Gastrocnemius medialis (tissue), 4 donors: ENCODE measurements at regions not wholly inside any gene's neighbourhood (a gene's known extent, or its start where the extent isn't known, plus 50 kb on each side); places are given as distances from the start of the nearest gene placed in this dataset.

Experiments used
- POLR2A ChIP-seq, 2 donors: fragments of 450-650 bp; IDR thresholded peaks; one replicate each; pipeline ENCODE4 v1.6.1; 2017; ENCODE audit warnings: antibody characterized with exemption in 2 of 2, mild to moderate bottlenecking in 2 of 2, moderate library complexity in 2 of 2
- TF ChIP-seq, protein P1 (sequence below), 5 experiments: fragments of 450-650 bp in 3 of 5; fragments of 200-600 bp in 2 of 5; sonication (generic) in 2 of 5; IDR thresholded peaks in 4 of 5; conservative IDR thresholded peaks in 1 of 5; 1 replicate in 4 of 5; 2 replicates in 1 of 5; pipeline ENCODE4 v1.5.1; 2016 to 2019; ENCODE audit warnings: antibody characterized with exemption in 5 of 5, mild to moderate bottlenecking in 3 of 5, moderate library complexity in 3 of 5

DNA sequence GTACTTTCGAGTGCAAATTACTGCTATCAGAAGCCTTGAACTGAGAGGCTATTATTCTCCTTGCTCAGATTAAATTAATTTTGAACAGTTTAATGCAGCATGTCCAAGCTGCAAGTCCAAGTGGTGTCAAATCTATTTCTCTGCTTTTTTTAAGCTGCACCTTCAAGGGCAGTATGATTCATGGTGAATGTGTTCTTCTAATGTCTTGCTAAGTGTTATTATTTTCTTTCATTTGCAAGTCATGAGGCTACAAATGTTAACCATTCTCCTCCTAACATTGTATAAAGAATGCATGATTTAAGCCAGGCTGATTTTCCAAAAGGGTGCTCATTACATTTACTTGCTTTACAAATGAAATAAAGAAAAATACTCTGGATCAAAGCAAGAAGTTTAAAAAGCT, 200.4 kb downstream of the TEX13C start:
- TF ChIP-seq, protein P1, sequence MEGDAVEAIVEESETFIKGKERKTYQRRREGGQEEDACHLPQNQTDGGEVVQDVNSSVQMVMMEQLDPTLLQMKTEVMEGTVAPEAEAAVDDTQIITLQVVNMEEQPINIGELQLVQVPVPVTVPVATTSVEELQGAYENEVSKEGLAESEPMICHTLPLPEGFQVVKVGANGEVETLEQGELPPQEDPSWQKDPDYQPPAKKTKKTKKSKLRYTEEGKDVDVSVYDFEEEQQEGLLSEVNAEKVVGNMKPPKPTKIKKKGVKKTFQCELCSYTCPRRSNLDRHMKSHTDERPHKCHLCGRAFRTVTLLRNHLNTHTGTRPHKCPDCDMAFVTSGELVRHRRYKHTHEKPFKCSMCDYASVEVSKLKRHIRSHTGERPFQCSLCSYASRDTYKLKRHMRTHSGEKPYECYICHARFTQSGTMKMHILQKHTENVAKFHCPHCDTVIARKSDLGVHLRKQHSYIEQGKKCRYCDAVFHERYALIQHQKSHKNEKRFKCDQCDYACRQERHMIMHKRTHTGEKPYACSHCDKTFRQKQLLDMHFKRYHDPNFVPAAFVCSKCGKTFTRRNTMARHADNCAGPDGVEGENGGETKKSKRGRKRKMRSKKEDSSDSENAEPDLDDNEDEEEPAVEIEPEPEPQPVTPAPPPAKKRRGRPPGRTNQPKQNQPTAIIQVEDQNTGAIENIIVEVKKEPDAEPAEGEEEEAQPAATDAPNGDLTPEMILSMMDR (IDR thresholded peaks at IDR 0.05 in 4 of 5, conservative IDR thresholded peaks at IDR 0.05 in 1 of 5), result no peak
- TF ChIP-seq POLR2A (IDR thresholded peaks at IDR 0.05), result no peak
